ENCODE measurements at regions not wholly inside any gene's neighbourhood (a gene's known extent, or its start where the extent isn't known, plus 50 kb on each side); places are given as distances from the start of the nearest gene placed in this dataset.

- H3K4me1 ChIP-seq (ENCODE audit: control insufficient read depth, insufficient read depth, low read length), result no peaks in the 10 kb centered on the region
- H3K4me3 ChIP-seq (ENCODE audit: low read length), result no peak overlapping the region
- WGBS (ENCODE audit: insufficient coverage), result 75% methylated on average over 3 of the region's 3 CpGs
- no peak for DNase-seq
- H3K9me3 ChIP-seq (ENCODE audit: control insufficient read depth, insufficient read depth, low read length), result no peaks in the 10 kb centered on the region
- H3K9me3 Mint-ChIP-seq, result peaks cover 15 to 17% of the 10 kb centered on the region in 2 donors
- intact Hi-C loops (cut with micrococcal nuclease), result no loop called here
- H3K4me3 Mint-ChIP-seq, result no peak overlapping the region
- no peaks in the 10 kb centered on the region for H3K36me3 Mint-ChIP-seq
- no peak for ATAC-seq
- H3K27ac Mint-ChIP-seq, result no peak overlapping the region
- TF ChIP-seq, protein P1, sequence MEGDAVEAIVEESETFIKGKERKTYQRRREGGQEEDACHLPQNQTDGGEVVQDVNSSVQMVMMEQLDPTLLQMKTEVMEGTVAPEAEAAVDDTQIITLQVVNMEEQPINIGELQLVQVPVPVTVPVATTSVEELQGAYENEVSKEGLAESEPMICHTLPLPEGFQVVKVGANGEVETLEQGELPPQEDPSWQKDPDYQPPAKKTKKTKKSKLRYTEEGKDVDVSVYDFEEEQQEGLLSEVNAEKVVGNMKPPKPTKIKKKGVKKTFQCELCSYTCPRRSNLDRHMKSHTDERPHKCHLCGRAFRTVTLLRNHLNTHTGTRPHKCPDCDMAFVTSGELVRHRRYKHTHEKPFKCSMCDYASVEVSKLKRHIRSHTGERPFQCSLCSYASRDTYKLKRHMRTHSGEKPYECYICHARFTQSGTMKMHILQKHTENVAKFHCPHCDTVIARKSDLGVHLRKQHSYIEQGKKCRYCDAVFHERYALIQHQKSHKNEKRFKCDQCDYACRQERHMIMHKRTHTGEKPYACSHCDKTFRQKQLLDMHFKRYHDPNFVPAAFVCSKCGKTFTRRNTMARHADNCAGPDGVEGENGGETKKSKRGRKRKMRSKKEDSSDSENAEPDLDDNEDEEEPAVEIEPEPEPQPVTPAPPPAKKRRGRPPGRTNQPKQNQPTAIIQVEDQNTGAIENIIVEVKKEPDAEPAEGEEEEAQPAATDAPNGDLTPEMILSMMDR (IDR thresholded peaks at IDR 0.05), result no peak
- H3K27me3 Mint-ChIP-seq (ENCODE audit: low read depth in 2 of 2), result no peaks in the 10 kb centered on the region
- H3K27me3 ChIP-seq (ENCODE audit: control insufficient read depth, insufficient read depth, low read length), result no peaks in the 10 kb centered on the region
- H3K27ac ChIP-seq (ENCODE audit: low read length), result no peak overlapping the region
- no peaks in the 10 kb centered on the region for H3K4me1 Mint-ChIP-seq
- H3K36me3 ChIP-seq (ENCODE audit: control insufficient read depth, insufficient read depth, low read length), result no peaks in the 10 kb centered on the region
Observed at GRCh38 chr5:8682381-8682780, 813.4 kb downstream of the MTRR start.

GRCh38 chr5:8683496-8683895, 814.5 kb downstream of the MTRR start:
- no peak for DNase-seq
- no peak overlapping the region for H3K27ac ChIP-seq (ENCODE audit: low read length)
- Mint-ChIP-seq H3K4me3 (no peak overlapping the region), H3K27me3 (ENCODE audit: low read depth in 2 of 2) (no peaks in the 10 kb centered on the region), H3K36me3 (no peaks in the 10 kb centered on the region), H3K27ac (no peak overlapping the region), H3K9me3 (peaks cover 11 to 16% of the 10 kb centered on the region in 2 donors), H3K4me1 (no peaks in the 10 kb centered on the region)
- H3K36me3 ChIP-seq (ENCODE audit: control insufficient read depth, insufficient read depth, low read length), result no peaks in the 10 kb centered on the region
- no peaks in the 10 kb centered on the region for H3K27me3 ChIP-seq (ENCODE audit: control insufficient read depth, insufficient read depth, low read length)
- no peak for ATAC-seq
- 71% methylated on average over 1 of the region's 2 CpGs for WGBS (ENCODE audit: insufficient coverage)
- no peak overlapping the region for H3K4me3 ChIP-seq (ENCODE audit: low read length)
- no peaks in the 10 kb centered on the region for H3K4me1 ChIP-seq (ENCODE audit: control insufficient read depth, insufficient read depth, low read length)
- intact Hi-C loops (cut with micrococcal nuclease), result no loop called here
- TF ChIP-seq, protein P1 (IDR thresholded peaks at IDR 0.05), result no peak
- no peaks in the 10 kb centered on the region for H3K9me3 ChIP-seq (ENCODE audit: control insufficient read depth, insufficient read depth, low read length)

GRCh38 chr5:8685704-8686103, 816.8 kb downstream of the MTRR start:
- 67% methylated on average over 2 of the region's 2 CpGs for WGBS (ENCODE audit: insufficient coverage)
- no peak overlapping the region for H3K4me3 ChIP-seq (ENCODE audit: low read length)
- peaks cover 10 to 16% of the 10 kb centered on the region in 2 donors for H3K9me3 Mint-ChIP-seq
- TF ChIP-seq, protein P1 (IDR thresholded peaks at IDR 0.05), result no peak
- H3K9me3 ChIP-seq (ENCODE audit: control insufficient read depth, insufficient read depth, low read length), result no peaks in the 10 kb centered on the region
- no peaks in the 10 kb centered on the region for H3K27me3 ChIP-seq (ENCODE audit: control insufficient read depth, insufficient read depth, low read length)
- H3K4me3 Mint-ChIP-seq, result no peak overlapping the region
- H3K27ac ChIP-seq (ENCODE audit: low read length), result no peak overlapping the region
- no peaks in the 10 kb centered on the region for H3K36me3 ChIP-seq (ENCODE audit: control insufficient read depth, insufficient read depth, low read length)
- no peaks in the 10 kb centered on the region for H3K4me1 ChIP-seq (ENCODE audit: control insufficient read depth, insufficient read depth, low read length)
- DNase-seq (no peak), ATAC-seq (no peak)
- intact Hi-C loops (cut with micrococcal nuclease), result no loop called here
- H3K4me1 Mint-ChIP-seq, result no peaks in the 10 kb centered on the region
- H3K27ac Mint-ChIP-seq, result no peak overlapping the region
- H3K27me3 Mint-ChIP-seq (ENCODE audit: low read depth in 2 of 2), result no peaks in the 10 kb centered on the region
- H3K36me3 Mint-ChIP-seq, result no peaks in the 10 kb centered on the region

DNA sequence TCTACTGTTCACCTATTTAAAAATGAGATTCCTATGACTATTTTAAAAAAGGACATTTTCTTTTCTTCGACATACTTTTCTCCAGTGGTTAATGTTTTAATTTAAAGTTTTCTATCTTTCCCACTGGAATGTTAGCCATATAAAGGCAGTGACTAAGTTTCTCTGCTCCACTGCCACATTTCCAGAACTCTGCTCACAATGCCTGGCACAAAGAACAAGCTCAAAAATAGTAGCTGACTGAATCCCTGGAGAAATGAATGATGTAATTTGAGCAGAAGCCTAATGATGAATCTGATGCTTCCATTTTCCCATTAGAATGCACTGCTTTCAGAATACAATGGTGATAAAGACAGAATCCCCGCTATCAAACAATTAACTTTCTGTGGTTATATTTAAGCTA, 817.8 kb downstream of the MTRR start:
- Mint-ChIP-seq H3K4me3 (no peak overlapping the region), H3K27ac (no peak overlapping the region), H3K27me3 (ENCODE audit: low read depth in 2 of 2) (no peaks in the 10 kb centered on the region), H3K4me1 (no peaks in the 10 kb centered on the region), H3K36me3 (no peaks in the 10 kb centered on the region), H3K9me3 (peaks cover 10 to 16% of the 10 kb centered on the region in 2 donors)
- H3K9me3 ChIP-seq (ENCODE audit: control insufficient read depth, insufficient read depth, low read length), result no peaks in the 10 kb centered on the region
- DNase-seq (no peak), ATAC-seq (no peak)
- H3K4me3 ChIP-seq (ENCODE audit: low read length), result no peak overlapping the region
- no peak overlapping the region for H3K27ac ChIP-seq (ENCODE audit: low read length)
- no peaks in the 10 kb centered on the region for H3K36me3 ChIP-seq (ENCODE audit: control insufficient read depth, insufficient read depth, low read length)
- no peaks in the 10 kb centered on the region for H3K27me3 ChIP-seq (ENCODE audit: control insufficient read depth, insufficient read depth, low read length)
- intact Hi-C loops (cut with micrococcal nuclease), result no loop called here
- TF ChIP-seq, protein P1 (IDR thresholded peaks at IDR 0.05), result no peak
- no CpG with 5 or more reads among the region's 2 CpGs for WGBS (ENCODE audit: insufficient coverage)
- no peaks in the 10 kb centered on the region for H3K4me1 ChIP-seq (ENCODE audit: control insufficient read depth, insufficient read depth, low read length)

Data from natural killer cell (primary cell).